Activated T-helper 2 cell treated with anti-CD3 and anti-CD28 coated beads, Interferon-gamma antibody, Interleukin-2, Interleukin-4, amounts not matched to agents 10 μg/mL and 5 μg/mL and 100 μg/mL, durations not matched to agents 14 hours and 24 hours and 36 hours (primary cell): ENCODE measurements at regions not wholly inside any gene's neighbourhood (a gene's known extent, or its start where the extent isn't known, plus 50 kb on each side); places are given as distances from the start of the nearest gene placed in this dataset.

Source experiments
- DNase-seq: peaks from one replicate; pipeline ENCODE4 v3.0.0; 2021; ENCODE audit warnings: low spot score
- H3K27ac Mint-ChIP-seq: one replicate; pipeline ENCODE4 v1.8.0; 2021; ENCODE audit warnings: mixed read lengths
- H3K27me3 Mint-ChIP-seq: one replicate; pipeline ENCODE4 v1.8.0; 2021; ENCODE audit warnings: low read depth, mixed read lengths
- H3K36me3 Mint-ChIP-seq: one replicate; pipeline ENCODE4 v1.8.0; 2021; ENCODE audit warnings: low read depth, mixed read lengths
- H3K4me1 Mint-ChIP-seq: one replicate; pipeline ENCODE4 v1.8.0; 2021; ENCODE audit warnings: low read depth, mixed read lengths
- H3K4me3 Mint-ChIP-seq: one replicate; pipeline ENCODE4 v1.8.0; 2021; ENCODE audit warnings: low read depth, mild to moderate bottlenecking, moderate library complexity, mixed read lengths
- H3K9me3 Mint-ChIP-seq: one replicate; pipeline ENCODE4 v1.8.0; 2021; ENCODE audit warnings: mixed read lengths
- intact Hi-C: fragments of 100-400 bp; cut with micrococcal nuclease; formaldehyde crosslinking; loops from one replicate; pipeline ENCODE4 v1.15.1; 2023

DNA sequence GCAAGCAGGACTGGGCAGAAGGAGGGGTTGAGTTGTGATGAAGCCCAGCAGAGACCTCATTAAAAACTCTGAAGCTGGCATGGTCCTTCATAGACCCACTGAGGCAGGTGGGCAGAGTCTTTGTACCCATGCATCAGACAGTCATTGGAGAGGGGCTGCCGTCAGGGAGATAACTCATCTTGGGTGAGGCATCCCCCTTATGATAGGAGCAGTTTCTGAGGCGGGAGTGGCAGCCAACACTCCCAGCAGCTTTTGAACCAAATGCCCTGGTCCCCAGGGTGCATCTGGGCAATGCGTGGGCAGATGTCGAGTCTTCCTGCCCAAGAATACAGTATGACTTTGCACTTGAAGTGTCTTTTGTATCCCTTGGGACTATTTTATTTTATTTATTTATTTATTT, 68.1 kb downstream of the HTR5A start:
- H3K4me1 Mint-ChIP-seq, result peaks cover 3% of the 10 kb centered on the region
- intact Hi-C loops, result no loop called here
- peaks cover 7% of the 10 kb centered on the region for H3K27me3 Mint-ChIP-seq
- no peaks in the 10 kb centered on the region for H3K9me3 Mint-ChIP-seq
- H3K27ac Mint-ChIP-seq, result no peak overlapping the region
- no peaks in the 10 kb centered on the region for H3K36me3 Mint-ChIP-seq
- no peak overlapping the region for H3K4me3 Mint-ChIP-seq
- DNase-seq, result no peak

DNA sequence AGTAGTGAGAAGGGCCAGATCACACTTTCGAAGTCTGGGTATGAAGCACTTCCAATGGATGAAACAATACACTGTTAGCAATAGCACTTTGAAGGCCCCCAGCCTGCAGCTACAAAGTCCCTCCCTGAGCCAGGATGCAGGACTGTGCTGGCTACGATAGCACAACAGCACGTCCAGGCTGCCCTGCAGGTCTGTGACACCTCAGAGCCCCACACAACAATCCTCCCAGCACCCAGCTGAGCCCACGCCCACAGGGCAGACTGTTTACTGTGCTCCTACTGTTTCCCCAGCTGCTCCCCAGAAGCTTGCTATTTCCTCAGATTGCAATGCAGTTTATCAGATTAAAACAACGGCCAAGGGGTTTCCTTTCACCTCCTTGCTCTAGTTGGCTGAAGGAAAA, 71.4 kb downstream of the HTR5A start:
- no peak for DNase-seq
- Mint-ChIP-seq H3K27me3 (peaks cover 20% of the 10 kb centered on the region), H3K9me3 (no peaks in the 10 kb centered on the region), H3K4me1 (peaks cover 3% of the 10 kb centered on the region), H3K27ac (no peak overlapping the region), H3K36me3 (no peaks in the 10 kb centered on the region), H3K4me3 (no peak overlapping the region)
- intact Hi-C loops, result no loop called here

GRCh38 chr7:155143381-155143780, 73.3 kb downstream of the HTR5A start:
- no peaks in the 10 kb centered on the region for H3K9me3 Mint-ChIP-seq
- no peak overlapping the region for H3K27ac Mint-ChIP-seq
- H3K4me1 Mint-ChIP-seq, result peaks cover 3% of the 10 kb centered on the region
- peaks cover 27% of the 10 kb centered on the region for H3K27me3 Mint-ChIP-seq
- no peak for DNase-seq
- H3K36me3 Mint-ChIP-seq, result no peaks in the 10 kb centered on the region
- intact Hi-C loops, result no loop called here
- no peak overlapping the region for H3K4me3 Mint-ChIP-seq

- no peak for DNase-seq
- intact Hi-C loops, result no loop called here
- H3K27ac Mint-ChIP-seq, result no peak overlapping the region
- peaks cover 3% of the 10 kb centered on the region for H3K4me1 Mint-ChIP-seq
- H3K27me3 Mint-ChIP-seq, result peaks cover 28% of the 10 kb centered on the region
- H3K9me3 Mint-ChIP-seq, result no peaks in the 10 kb centered on the region
- no peak overlapping the region for H3K4me3 Mint-ChIP-seq
- no peaks in the 10 kb centered on the region for H3K36me3 Mint-ChIP-seq
These were observed 74.2 kb downstream of the HTR5A start for GRCh38 chr7:155144371-155144770.

DNA sequence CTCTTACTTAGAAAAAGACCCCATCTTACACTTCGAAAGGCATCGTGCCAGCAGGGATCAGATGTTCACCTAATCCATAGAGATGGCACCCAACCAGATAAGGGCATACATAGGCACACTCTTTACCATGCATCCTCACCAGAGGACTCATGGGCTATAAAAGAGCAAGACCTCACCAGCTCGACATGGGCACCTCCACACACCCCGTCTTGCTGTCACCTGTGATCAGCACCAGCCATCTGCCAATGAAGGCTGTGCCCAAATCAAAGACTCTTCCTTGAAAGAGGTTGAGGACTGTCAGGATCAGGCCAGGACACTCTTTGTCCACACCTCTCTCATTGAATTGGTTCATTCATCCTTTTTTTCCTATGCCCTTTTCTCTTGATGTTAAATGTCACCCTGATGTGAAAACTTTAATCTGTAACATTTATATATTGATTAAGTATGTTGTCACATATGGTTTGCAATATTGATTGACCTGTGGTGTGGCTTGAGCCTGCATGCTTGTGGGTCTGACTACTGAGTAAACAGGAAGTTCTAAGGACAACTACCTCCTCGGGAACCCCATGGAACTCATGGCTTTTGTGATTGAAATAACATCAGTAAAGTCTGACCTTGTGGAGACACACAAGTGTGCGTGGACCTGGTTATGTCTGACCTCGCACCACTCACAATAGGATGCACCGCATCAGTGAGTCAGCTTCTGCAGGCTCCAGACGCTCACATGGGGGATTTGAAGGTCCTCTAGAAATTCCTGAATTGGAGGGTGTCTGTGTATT, 75.5 kb downstream of the HTR5A start:
- DNase-seq, result no peak
- Mint-ChIP-seq H3K36me3 (no peaks in the 10 kb centered on the region), H3K4me1 (peaks cover 3% of the 10 kb centered on the region), H3K4me3 (no peak overlapping the region), H3K27me3 (peaks cover 28% of the 10 kb centered on the region), H3K27ac (no peak overlapping the region), H3K9me3 (no peaks in the 10 kb centered on the region)
- intact Hi-C loops, result no loop called here

DNA sequence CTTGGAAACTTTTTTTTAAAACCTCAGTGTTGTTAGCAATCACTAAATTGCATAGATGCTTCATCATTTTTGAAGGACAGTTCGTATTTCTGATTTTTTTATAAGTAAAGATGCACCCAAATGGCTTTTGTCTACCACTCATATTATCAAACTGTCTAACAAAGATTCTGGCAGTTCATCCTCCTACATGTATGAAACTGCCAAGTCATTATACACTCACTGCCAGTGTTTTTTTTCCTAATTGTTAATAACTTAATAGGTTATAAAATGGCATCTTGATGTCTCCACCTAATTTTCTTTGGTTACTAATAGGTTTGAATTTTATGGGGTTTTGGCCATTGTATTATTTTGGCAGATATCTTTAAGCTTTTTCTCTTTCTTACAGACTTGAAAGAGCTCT, 77.0 kb downstream of the HTR5A start:
- H3K9me3 Mint-ChIP-seq, result no peaks in the 10 kb centered on the region
- intact Hi-C loops, result no loop called here
- no peak overlapping the region for H3K27ac Mint-ChIP-seq
- H3K4me3 Mint-ChIP-seq, result no peak overlapping the region
- H3K36me3 Mint-ChIP-seq, result no peaks in the 10 kb centered on the region
- DNase-seq, result no peak
- H3K4me1 Mint-ChIP-seq, result no peaks in the 10 kb centered on the region
- H3K27me3 Mint-ChIP-seq, result peaks cover 26% of the 10 kb centered on the region

DNA sequence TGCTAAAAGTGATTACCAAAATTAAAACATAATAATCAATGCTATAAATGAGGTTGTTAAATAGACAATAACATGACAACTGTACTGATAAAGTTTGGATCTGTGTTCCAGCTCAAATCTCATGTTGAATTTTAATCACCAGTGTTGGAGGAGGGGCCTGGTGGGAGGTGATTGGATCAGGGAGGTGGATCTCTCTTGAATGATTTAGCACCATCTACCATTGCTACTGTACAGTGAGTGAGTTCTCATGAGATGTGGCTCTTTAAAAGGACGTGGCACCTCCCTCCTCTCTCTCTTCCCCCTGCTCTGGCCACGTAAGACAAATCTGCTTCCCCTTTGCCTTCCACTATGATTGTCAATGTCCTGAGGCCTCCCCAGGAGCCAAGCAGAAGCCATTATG, 77.5 kb downstream of the HTR5A start:
- no peaks in the 10 kb centered on the region for H3K36me3 Mint-ChIP-seq
- H3K27me3 Mint-ChIP-seq, result peaks cover 25% of the 10 kb centered on the region
- H3K4me1 Mint-ChIP-seq, result no peaks in the 10 kb centered on the region
- no peaks in the 10 kb centered on the region for H3K9me3 Mint-ChIP-seq
- no peak overlapping the region for H3K27ac Mint-ChIP-seq
- H3K4me3 Mint-ChIP-seq, result no peak overlapping the region
- intact Hi-C loops, result no loop called here
- no peak for DNase-seq

- H3K36me3 Mint-ChIP-seq, result no peaks in the 10 kb centered on the region
- H3K9me3 Mint-ChIP-seq, result no peaks in the 10 kb centered on the region
- no peak overlapping the region for H3K27ac Mint-ChIP-seq
- no peaks in the 10 kb centered on the region for H3K27me3 Mint-ChIP-seq
- no peak overlapping the region for H3K4me3 Mint-ChIP-seq
- DNase-seq, result no peak
- intact Hi-C loops, result no loop called here
- no peaks in the 10 kb centered on the region for H3K4me1 Mint-ChIP-seq
These were observed 83.6 kb downstream of the HTR5A start for GRCh38 chr7:155153676-155154075.

GRCh38 chr7:155154586-155154985, 84.5 kb downstream of the HTR5A start:
- Mint-ChIP-seq H3K4me1 (no peaks in the 10 kb centered on the region), H3K27ac (no peak overlapping the region), H3K27me3 (no peaks in the 10 kb centered on the region), H3K9me3 (no peaks in the 10 kb centered on the region), H3K36me3 (no peaks in the 10 kb centered on the region), H3K4me3 (no peak overlapping the region)
- no peak for DNase-seq
- intact Hi-C loops, result no loop called here

DNA sequence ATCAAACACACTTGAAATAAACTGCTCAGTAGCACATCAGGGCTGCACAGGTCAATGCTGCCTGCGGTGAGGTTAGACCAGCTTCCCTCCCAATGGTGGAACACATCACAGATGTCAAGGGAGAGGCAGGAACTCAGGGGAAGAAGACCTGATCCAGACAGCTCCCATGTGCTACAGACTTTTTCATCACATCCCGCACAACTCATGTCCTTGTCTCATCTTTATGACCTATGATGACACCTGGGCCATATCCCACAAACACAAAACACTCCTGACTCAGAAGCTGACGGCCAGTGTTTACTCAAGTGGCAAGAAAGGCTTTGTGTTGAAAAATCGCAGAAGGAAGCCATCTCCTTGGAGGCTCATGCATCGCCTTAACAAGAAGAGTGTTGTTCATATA, 91.6 kb downstream of the HTR5A start:
- H3K27ac Mint-ChIP-seq, result no peak overlapping the region
- H3K9me3 Mint-ChIP-seq, result no peaks in the 10 kb centered on the region
- H3K4me3 Mint-ChIP-seq, result no peak overlapping the region
- H3K27me3 Mint-ChIP-seq, result peaks cover 23% of the 10 kb centered on the region
- H3K36me3 Mint-ChIP-seq, result no peaks in the 10 kb centered on the region
- intact Hi-C loops, result no loop called here
- H3K4me1 Mint-ChIP-seq, result no peaks in the 10 kb centered on the region
- no peak for DNase-seq

- no peak overlapping the region for H3K27ac Mint-ChIP-seq
- intact Hi-C loops, result no loop called here
- H3K4me1 Mint-ChIP-seq, result no peaks in the 10 kb centered on the region
- no peak for DNase-seq
- H3K36me3 Mint-ChIP-seq, result no peaks in the 10 kb centered on the region
- no peaks in the 10 kb centered on the region for H3K9me3 Mint-ChIP-seq
- H3K4me3 Mint-ChIP-seq, result no peak overlapping the region
- peaks cover 23% of the 10 kb centered on the region for H3K27me3 Mint-ChIP-seq
These were observed 92.3 kb downstream of the HTR5A start for GRCh38 chr7:155162422-155162821.

DNA sequence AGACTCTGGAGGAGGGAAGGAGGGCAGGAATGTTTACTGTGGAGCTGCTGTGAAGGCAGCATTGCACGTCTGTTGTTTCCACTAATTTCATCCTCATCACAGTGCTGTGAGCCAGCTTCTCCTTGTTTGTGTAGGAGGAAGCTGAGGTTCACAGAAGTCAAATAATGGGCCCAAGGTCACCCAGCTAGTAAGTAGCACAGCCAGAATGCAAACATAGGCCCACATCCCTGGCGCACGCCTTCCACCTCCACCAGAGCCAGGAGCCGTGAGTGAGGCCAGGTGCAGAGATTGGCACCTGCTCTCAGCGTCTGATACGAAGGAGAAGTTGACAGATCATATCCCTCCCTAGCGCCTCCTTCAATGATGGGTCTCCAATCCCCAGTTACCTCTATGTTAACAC, 93.6 kb downstream of the HTR5A start:
- Mint-ChIP-seq H3K4me1 (no peaks in the 10 kb centered on the region), H3K27ac (no peak overlapping the region), H3K4me3 (no peak overlapping the region), H3K36me3 (no peaks in the 10 kb centered on the region), H3K9me3 (no peaks in the 10 kb centered on the region), H3K27me3 (peaks cover 23% of the 10 kb centered on the region)
- DNase-seq, result no peak
- intact Hi-C loops, result no loop called here

DNA sequence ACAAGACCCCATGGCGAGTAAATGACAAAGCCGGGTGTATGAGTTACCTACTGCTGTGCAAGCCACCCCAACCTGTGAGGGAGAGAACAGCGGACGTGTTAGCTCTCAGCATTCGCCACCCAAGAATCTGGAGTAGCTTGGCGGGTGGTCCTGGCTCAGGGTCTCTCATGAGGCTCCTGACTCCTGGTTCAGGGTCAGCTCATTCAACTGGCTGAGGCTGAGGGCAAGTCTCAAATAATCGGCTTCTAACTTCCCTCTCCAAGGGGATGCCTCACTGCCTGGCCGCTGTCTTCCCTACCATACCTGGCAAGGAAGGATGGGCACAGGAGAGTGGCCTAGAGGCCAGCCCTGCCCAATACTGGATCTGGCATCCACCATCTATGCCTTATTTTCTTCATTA, 94.2 kb downstream of the HTR5A start:
- Mint-ChIP-seq H3K27ac (no peak overlapping the region), H3K4me3 (no peak overlapping the region), H3K27me3 (peaks cover 23% of the 10 kb centered on the region), H3K36me3 (no peaks in the 10 kb centered on the region), H3K9me3 (no peaks in the 10 kb centered on the region), H3K4me1 (no peaks in the 10 kb centered on the region)
- intact Hi-C loops, result no loop called here
- DNase-seq, result no peak

DNA sequence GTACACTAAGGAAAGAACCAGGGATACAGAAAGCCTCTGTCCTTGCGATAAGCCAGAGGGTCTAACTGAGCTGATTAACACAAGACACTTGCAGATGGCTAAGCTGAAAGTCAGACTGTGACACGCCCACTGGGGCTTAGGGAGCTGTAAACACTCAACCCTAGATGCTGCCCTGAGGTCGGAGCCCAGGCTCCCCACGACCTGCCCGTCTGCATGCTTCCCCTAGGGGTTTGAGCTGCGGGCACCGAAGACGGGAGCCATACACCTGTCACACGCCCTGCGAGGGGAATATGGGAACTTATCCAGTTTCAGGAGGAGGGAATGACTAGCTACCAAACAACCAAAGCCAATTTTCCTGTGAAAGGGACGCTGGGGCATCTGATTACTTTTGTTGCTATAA, 96.0 kb downstream of the HTR5A start:
- Mint-ChIP-seq H3K4me1 (no peaks in the 10 kb centered on the region), H3K27ac (no peak overlapping the region), H3K4me3 (no peak overlapping the region), H3K36me3 (no peaks in the 10 kb centered on the region), H3K9me3 (no peaks in the 10 kb centered on the region), H3K27me3 (peaks cover 20% of the 10 kb centered on the region)
- intact Hi-C loops, result no loop called here
- DNase-seq, result no peak
